Effector memory CD4-positive, alpha-beta T cell (primary cell): ENCODE measurements at regions not wholly inside any gene's neighbourhood (a gene's known extent, or its start where the extent isn't known, plus 50 kb on each side); places are given as distances from the start of the nearest gene placed in this dataset.
"Not testable (repeated sequence)": the region's sequence is repeated elsewhere in the genome, so short reads cannot be mapped to it uniquely, and the experiment has no call there.

Experiments
- DNase-seq, 3 donors: peaks; one replicate each; pipeline ENCODE4 v3.0.0-alpha.2; 2020
- H3K27ac ChIP-seq: 2 replicates; pipeline ENCODE4 v1.7.0; 2013; ENCODE audit warnings: mild to moderate bottlenecking, low read length, moderate library complexity; ENCODE audit not compliant: insufficient read depth, poor library complexity, severe bottlenecking
- H3K27me3 ChIP-seq: replicated peaks from 2 replicates; pipeline ENCODE4 v1.7.0; 2013; ENCODE audit warnings: mild to moderate bottlenecking, low read length; ENCODE audit not compliant: insufficient read depth, control insufficient read depth, poor library complexity, severe bottlenecking
- H3K36me3 ChIP-seq: 2 replicates; pipeline ENCODE4 v1.7.0; 2013; ENCODE audit warnings: mild to moderate bottlenecking, low read length, moderate library complexity; ENCODE audit not compliant: control insufficient read depth, insufficient read depth
- H3K4me1 ChIP-seq: 2 replicates; pipeline ENCODE4 v1.7.0; 2013; ENCODE audit warnings: low read length, mild to moderate bottlenecking; ENCODE audit not compliant: control insufficient read depth, insufficient read depth, poor library complexity, severe bottlenecking
- H3K4me3 ChIP-seq: 2 replicates; pipeline ENCODE4 v1.7.0; 2013; ENCODE audit warnings: low read length, low read depth, mild to moderate bottlenecking; ENCODE audit not compliant: insufficient read depth, poor library complexity, severe bottlenecking
- H3K9me3 ChIP-seq: 2 replicates; pipeline ENCODE4 v1.7.0; 2013; ENCODE audit warnings: mild to moderate bottlenecking, low read length, moderate library complexity; ENCODE audit not compliant: control insufficient read depth

- DNase-seq: no peak
- Histone ChIP-seq H3K36me3 (no peaks in the 10 kb centered on the region), H3K9me3 (no peaks in the 10 kb centered on the region), H3K27ac (no peak overlapping the region), H3K27me3 (no peaks in the 10 kb centered on the region), H3K4me3 (no peak overlapping the region), H3K4me1 (no peaks in the 10 kb centered on the region)
These were observed 938.0 kb downstream of the NLGN4X start for GRCh38 chrX:5290635-5291034.

DNA sequence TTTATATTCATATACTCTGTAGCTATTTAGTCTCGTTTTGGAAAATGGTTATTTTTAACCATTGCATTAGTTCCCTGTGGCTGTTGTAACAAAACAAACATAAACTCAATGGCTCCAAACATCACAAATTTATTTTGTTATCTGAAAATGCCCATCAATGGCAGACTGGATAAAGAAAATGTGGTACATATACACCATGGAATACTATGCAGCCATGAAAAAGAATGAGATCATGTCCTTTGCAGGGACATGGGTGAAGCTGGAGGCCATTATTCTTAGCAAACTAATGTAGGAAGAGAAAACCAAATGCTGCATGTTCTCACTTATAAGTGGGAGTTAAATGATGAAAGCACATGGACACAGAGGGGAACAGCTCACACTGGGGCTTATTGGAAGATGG lies 938.7 kb downstream of the NLGN4X start:
- H3K27me3 ChIP-seq, H3K9me3 ChIP-seq, H3K4me3 ChIP-seq, H3K36me3 ChIP-seq, DNase-seq, H3K27ac ChIP-seq, H3K4me1 ChIP-seq: not testable (repeated sequence)

GRCh38 chrX:5278908-5279307 lies 949.8 kb downstream of the NLGN4X start:
- Histone ChIP-seq H3K27me3 (no peaks in the 10 kb centered on the region), H3K36me3 (no peaks in the 10 kb centered on the region), H3K4me1 (no peaks in the 10 kb centered on the region)

DNA sequence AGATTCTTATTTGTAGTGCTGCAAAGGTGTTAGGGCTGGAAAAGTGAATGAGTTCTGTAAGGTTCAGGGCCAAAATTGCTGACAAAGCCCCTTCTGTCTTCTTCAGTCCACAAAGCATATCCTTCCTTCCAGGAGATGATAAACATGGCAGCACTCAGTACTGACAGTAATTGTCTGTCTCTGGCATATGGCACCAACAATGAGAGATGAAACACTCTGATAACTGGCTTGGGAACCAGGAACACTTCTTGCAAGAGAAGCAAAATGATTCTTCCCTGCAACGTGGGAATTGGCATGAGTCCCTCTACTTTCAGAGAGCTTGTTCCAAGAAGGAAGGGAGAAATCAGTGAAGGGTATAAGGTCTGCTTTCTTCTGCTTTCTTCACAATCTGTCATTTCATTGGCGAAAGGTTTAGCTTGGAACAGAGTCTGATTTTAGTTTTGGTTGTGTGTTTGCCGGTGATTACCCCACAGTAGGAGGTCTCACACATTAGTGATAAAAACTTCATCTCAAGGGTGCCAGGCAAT lies 963.3 kb downstream of the NLGN4X start:
- H3K36me3 ChIP-seq: no peaks in the 10 kb centered on the region
- H3K9me3 ChIP-seq: no peaks in the 10 kb centered on the region
- no peak overlapping the region for H3K4me3 ChIP-seq
- no peaks in the 10 kb centered on the region for H3K27me3 ChIP-seq
- no peak for DNase-seq
- H3K4me1 ChIP-seq: no peaks in the 10 kb centered on the region
- no peak overlapping the region for H3K27ac ChIP-seq

More at GRCh38 chrX:5278908-5279307, 949.8 kb downstream of the NLGN4X start:
- H3K9me3 ChIP-seq: no peaks in the 10 kb centered on the region
- no peak for DNase-seq
- H3K4me3 ChIP-seq: no peak overlapping the region
- H3K27ac ChIP-seq: no peak overlapping the region

GRCh38 chrX:5250106-5250505 lies 978.6 kb downstream of the NLGN4X start:
- no peak overlapping the region for H3K4me3 ChIP-seq
- H3K4me1 ChIP-seq: no peaks in the 10 kb centered on the region
- H3K27me3 ChIP-seq: no peaks in the 10 kb centered on the region
- no peak for DNase-seq
- H3K27ac ChIP-seq: no peak overlapping the region
- H3K36me3 ChIP-seq: no peaks in the 10 kb centered on the region
- no peaks in the 10 kb centered on the region for H3K9me3 ChIP-seq

GRCh38 chrX:5242091-5242790 lies 986.4 kb downstream of the NLGN4X start:
- no peaks in the 10 kb centered on the region for H3K36me3 ChIP-seq
- H3K4me1 ChIP-seq: no peaks in the 10 kb centered on the region
- no peaks in the 10 kb centered on the region for H3K27me3 ChIP-seq
- no peaks in the 10 kb centered on the region for H3K9me3 ChIP-seq
- H3K4me3 ChIP-seq: no peak overlapping the region
- no peak overlapping the region for H3K27ac ChIP-seq
- DNase-seq: no peak

GRCh38 chrX:5236749-5237148 lies 991.9 kb downstream of the NLGN4X start:
- H3K27ac ChIP-seq: no peak overlapping the region
- H3K4me3 ChIP-seq: no peak overlapping the region
- no peaks in the 10 kb centered on the region for H3K27me3 ChIP-seq
- H3K36me3 ChIP-seq: no peaks in the 10 kb centered on the region
- no peaks in the 10 kb centered on the region for H3K4me1 ChIP-seq
- H3K9me3 ChIP-seq: no peaks in the 10 kb centered on the region
- DNase-seq: no peak

DNA sequence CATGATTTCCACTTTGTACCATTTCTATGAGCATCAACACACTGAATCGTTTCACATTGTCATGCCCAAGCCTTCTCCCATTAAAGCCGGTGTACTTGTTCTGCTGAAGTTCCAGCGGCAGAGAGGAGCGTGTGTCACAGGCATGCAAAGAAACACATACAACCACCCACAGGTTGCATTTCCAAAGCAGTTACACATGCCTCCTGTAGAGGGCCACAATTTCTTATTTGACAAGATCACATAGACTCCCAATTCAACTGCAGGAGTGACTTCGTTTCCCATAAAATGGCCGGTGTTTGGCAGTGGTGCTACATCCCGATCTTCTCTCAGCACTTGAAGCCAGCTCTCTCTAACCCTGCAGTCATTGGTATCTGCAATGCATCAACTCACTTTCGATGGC lies 992.6 kb downstream of the NLGN4X start:
- DNase-seq: no peak
- H3K4me3 ChIP-seq: no peak overlapping the region

GRCh38 chrX:5233830-5234229 lies 994.8 kb downstream of the NLGN4X start:
- no peak overlapping the region for H3K27ac ChIP-seq
- H3K36me3 ChIP-seq: no peaks in the 10 kb centered on the region
- no peak overlapping the region for H3K4me3 ChIP-seq
- no peaks in the 10 kb centered on the region for H3K4me1 ChIP-seq
- DNase-seq: no peak
- H3K9me3 ChIP-seq: no peaks in the 10 kb centered on the region
- H3K27me3 ChIP-seq: no peaks in the 10 kb centered on the region

More for the DNA sequence above, 992.6 kb downstream of the NLGN4X start:
- Histone ChIP-seq H3K27ac (no peak overlapping the region), H3K4me1 (no peaks in the 10 kb centered on the region), H3K27me3 (no peaks in the 10 kb centered on the region), H3K36me3 (no peaks in the 10 kb centered on the region), H3K9me3 (no peaks in the 10 kb centered on the region)

- no peaks in the 10 kb centered on the region for H3K27me3 ChIP-seq
- no peak overlapping the region for H3K4me3 ChIP-seq
- no peak for DNase-seq
- H3K4me1 ChIP-seq: no peaks in the 10 kb centered on the region
- H3K9me3 ChIP-seq: no peaks in the 10 kb centered on the region
- no peak overlapping the region for H3K27ac ChIP-seq
- no peaks in the 10 kb centered on the region for H3K36me3 ChIP-seq
These were observed 1008.2 kb downstream of the NLGN4X start for GRCh38 chrX:5220421-5220820.
